BLaER1 (cell line): ENCODE measurements at regions not wholly inside any gene's neighbourhood (a gene's known extent, or its start where the extent isn't known, plus 50 kb on each side); places are given as distances from the start of the nearest gene placed in this dataset.

Source experiments
- H3K27ac ChIP-seq: shearing (Covaris generic); formaldehyde crosslinking; 2 replicates; pipeline ENCODE4 v1.8.1; 2022
- H3K27me3 ChIP-seq: shearing (Covaris generic); formaldehyde crosslinking; 2 replicates; pipeline ENCODE4 v1.8.1; 2022
- H3K36me3 ChIP-seq: shearing (Covaris generic); formaldehyde crosslinking; 2 replicates; pipeline ENCODE4 v1.8.1; 2022
- H3K4me1 ChIP-seq: shearing (Covaris generic); formaldehyde crosslinking; 2 replicates; pipeline ENCODE4 v1.8.1; 2022
- H3K4me2 ChIP-seq: shearing (Covaris generic); formaldehyde crosslinking; 2 replicates; pipeline ENCODE4 v1.8.1; 2022
- H3K4me3 ChIP-seq: shearing (Covaris generic); formaldehyde crosslinking; 2 replicates; pipeline ENCODE4 v1.8.1; 2022
- H3K9ac ChIP-seq: shearing (Covaris generic); formaldehyde crosslinking; 2 replicates; pipeline ENCODE4 v1.8.1; 2022
- H3K9me3 ChIP-seq: shearing (Covaris generic); formaldehyde crosslinking; 2 replicates; pipeline ENCODE4 v1.8.1; 2022
- H4K20me1 ChIP-seq: shearing (Covaris generic); formaldehyde crosslinking; 2 replicates; pipeline ENCODE4 v1.8.1; 2022
- Cebpa-rat ChIP-seq: shearing (Covaris generic); IDR thresholded peaks from 2 replicates; pipeline ENCODE4 v1.8.1; 2022

DNA sequence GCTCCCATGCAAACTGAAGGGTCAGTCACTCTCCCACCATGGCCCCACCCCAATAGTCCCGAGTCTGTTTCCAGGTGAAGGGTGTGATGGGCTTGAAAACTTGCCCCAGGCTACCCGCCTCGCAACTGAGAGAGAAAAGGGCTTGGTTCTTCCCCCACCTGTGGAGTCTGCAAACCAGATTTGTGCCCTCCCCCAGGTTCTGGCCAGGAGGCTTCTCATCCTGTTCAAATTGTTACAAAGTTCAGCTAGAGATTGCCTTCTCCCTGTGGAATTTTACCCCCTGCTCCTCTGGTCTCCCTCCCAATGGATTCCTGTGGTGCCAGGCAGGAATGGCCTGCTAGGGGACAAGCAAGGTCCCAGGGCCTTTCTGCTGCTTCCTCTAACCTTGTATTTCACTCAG, 93.1 kb upstream of the ACO1 start:
- no peak overlapping the region for H3K27ac ChIP-seq
- no peak for TF ChIP-seq Cebpa-rat

DNA sequence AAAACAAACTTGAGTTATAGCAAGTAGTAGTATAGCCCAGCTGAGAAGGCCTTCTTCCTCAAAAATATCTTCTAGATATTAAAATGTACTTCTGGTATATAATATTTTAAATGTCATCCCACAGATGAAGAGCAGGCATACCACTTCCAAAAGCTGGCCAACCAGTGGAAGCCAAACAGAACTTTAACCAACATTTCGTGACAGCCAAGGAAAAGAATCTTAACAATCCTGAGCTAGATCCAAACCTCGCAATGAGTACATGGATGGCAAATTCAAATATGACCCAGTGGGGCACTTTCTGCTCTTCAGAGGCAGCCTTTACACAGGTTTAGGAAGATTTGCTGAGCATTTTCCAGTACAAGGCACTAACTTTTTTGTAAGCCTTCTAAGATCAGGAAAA, 91.8 kb upstream of the ACO1 start:
- no peak overlapping the region for H3K4me2 ChIP-seq
- no peaks in the 10 kb centered on the region for H4K20me1 ChIP-seq
- peaks cover 6% of the 10 kb centered on the region; the same call in 1 of the 2 replicates for H3K4me1 ChIP-seq
- H3K36me3 ChIP-seq: no peaks in the 10 kb centered on the region
- H3K4me3 ChIP-seq: no peak overlapping the region
- no peak overlapping the region for H3K9ac ChIP-seq
- no peak for TF ChIP-seq Cebpa-rat
- H3K27me3 ChIP-seq: no peaks in the 10 kb centered on the region
- H3K9me3 ChIP-seq: no peaks in the 10 kb centered on the region
- no peak overlapping the region for H3K27ac ChIP-seq

More for the DNA sequence above, 93.1 kb upstream of the ACO1 start:
- H3K27me3 ChIP-seq: no peaks in the 10 kb centered on the region
- H3K4me1 ChIP-seq: peaks cover 6% of the 10 kb centered on the region; the same call in 1 of the 2 replicates
- H3K4me2 ChIP-seq: no peak overlapping the region
- H4K20me1 ChIP-seq: no peaks in the 10 kb centered on the region
- H3K4me3 ChIP-seq: no peak overlapping the region
- H3K36me3 ChIP-seq: no peaks in the 10 kb centered on the region
- H3K9ac ChIP-seq: no peak overlapping the region
- no peaks in the 10 kb centered on the region for H3K9me3 ChIP-seq

DNA sequence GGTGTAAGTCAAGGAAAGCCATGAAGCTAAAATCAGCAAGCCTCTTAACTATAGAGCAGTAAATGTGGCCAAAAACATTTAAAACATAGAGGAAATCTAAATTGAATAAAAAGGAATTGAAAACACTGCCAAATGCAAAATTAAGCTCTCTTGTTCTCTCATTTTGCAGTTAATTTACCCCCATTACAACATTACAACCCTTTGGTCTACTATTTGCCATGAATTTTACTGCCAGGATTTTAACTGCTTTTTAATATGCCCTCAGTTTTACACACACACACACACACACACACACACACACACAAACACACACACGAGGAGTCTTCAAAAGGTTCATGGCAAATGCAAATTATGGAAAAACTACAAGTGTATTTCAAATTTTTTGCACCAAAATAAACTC, 91.4 kb upstream of the ACO1 start:
- no peaks in the 10 kb centered on the region for H3K9me3 ChIP-seq
- no peak for TF ChIP-seq Cebpa-rat
- no peak overlapping the region for H3K9ac ChIP-seq
- H3K27me3 ChIP-seq: no peaks in the 10 kb centered on the region
- no peaks in the 10 kb centered on the region for H3K36me3 ChIP-seq
- H4K20me1 ChIP-seq: no peaks in the 10 kb centered on the region
- H3K4me2 ChIP-seq: no peak overlapping the region
- no peak overlapping the region for H3K27ac ChIP-seq
- H3K4me1 ChIP-seq: peaks cover 6% of the 10 kb centered on the region; the same call in 1 of the 2 replicates
- no peak overlapping the region for H3K4me3 ChIP-seq

DNA sequence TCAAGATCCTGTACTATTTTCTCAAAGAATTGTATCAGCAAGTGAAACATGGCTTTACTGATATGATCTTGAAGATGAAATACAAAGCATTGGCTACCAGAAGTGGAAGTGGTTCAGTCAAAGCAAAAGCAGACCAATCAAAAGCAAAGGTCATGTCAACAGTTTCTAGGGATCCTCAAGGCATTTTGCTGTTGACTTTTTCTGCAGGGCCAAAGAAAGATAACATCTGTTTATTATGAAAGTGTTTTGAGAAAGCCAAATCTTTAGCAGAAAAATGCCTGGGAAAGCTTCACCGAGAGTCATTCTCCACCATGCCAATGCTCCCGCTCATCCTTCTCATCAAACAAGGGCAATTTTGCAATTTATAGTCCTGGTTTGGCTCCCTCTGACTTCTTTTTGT, 90.3 kb upstream of the ACO1 start:
- Histone ChIP-seq H3K9ac (no peak overlapping the region), H3K36me3 (no peaks in the 10 kb centered on the region), H3K4me3 (no peak overlapping the region), H3K27ac (no peak overlapping the region), H3K4me2 (no peak overlapping the region), H3K9me3 (no peaks in the 10 kb centered on the region), H4K20me1 (no peaks in the 10 kb centered on the region), H3K4me1 (peaks cover 6% of the 10 kb centered on the region; the same call in 1 of the 2 replicates), H3K27me3 (no peaks in the 10 kb centered on the region)
- TF ChIP-seq Cebpa-rat: no peak

DNA sequence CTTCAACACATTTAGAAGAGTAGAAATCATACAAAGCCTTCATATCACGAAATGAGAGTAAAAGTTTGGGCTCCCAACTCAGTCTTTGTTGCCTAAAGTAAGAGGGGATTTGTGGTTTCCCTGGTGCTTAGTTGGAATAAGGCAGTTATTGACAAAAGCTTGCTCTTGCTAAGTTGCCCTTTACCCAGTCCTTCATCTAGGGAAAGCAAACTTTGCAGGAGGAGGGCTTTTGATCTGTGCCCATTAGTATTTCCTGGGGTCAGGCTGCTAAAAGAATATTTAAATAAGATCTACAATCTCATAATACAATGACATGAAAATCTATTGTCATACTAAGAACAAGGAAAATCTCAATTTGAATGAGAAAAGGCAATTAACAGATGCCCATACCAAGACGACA, 84.1 kb upstream of the ACO1 start:
- Histone ChIP-seq H3K4me3 (no peak overlapping the region), H3K9ac (no peak overlapping the region), H3K27me3 (no peaks in the 10 kb centered on the region), H3K9me3 (no peaks in the 10 kb centered on the region), H3K4me1 (no peaks in the 10 kb centered on the region), H3K27ac (no peak overlapping the region), H3K36me3 (no peaks in the 10 kb centered on the region), H3K4me2 (no peak overlapping the region), H4K20me1 (no peaks in the 10 kb centered on the region)
- no peak for TF ChIP-seq Cebpa-rat

DNA sequence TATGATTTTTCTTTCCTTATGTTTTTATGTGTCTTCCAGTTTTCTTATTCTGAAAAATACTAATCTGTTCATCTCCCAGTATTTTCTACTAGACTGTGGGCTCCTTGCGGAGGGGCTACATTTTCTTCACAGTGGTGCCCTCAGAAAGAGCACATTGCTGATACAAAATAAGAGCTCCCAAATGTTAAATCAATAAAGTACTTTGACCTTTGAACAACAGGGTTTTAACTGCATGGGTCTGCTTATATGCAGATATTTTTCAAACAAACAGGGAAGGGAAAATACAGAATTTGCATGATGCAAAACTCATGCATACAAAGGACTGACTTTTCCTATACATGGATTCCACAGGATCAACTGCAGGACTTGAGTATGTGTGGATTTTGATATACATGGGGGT, 79.9 kb upstream of the ACO1 start:
- no peak overlapping the region for H3K4me3 ChIP-seq
- no peak overlapping the region for H3K9ac ChIP-seq
- no peaks in the 10 kb centered on the region for H3K36me3 ChIP-seq
- H4K20me1 ChIP-seq: no peaks in the 10 kb centered on the region
- no peaks in the 10 kb centered on the region for H3K27me3 ChIP-seq
- TF ChIP-seq Cebpa-rat: no peak
- no peaks in the 10 kb centered on the region for H3K9me3 ChIP-seq
- no peak overlapping the region for H3K4me2 ChIP-seq
- no peaks in the 10 kb centered on the region for H3K4me1 ChIP-seq
- no peak overlapping the region for H3K27ac ChIP-seq

DNA sequence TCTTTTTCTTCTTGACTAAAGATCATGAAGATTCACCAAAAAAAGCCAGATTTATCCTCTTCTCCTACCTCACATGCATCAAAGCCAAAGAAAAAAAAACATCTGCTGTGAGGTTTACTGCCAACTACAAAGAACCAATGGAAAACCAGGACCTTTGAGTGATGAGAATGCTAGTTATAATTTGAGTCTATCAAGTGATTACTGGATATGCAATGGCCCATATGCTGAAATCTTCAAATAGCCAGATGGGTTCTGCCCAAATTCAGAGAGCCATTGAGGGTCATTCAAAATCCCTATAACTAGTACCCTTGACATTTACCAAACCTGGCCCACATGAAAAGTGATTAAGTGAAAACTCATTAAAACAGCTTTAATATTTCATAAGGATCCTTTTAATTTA, 78.4 kb upstream of the ACO1 start:
- Histone ChIP-seq H3K27me3 (no peaks in the 10 kb centered on the region), H3K27ac (no peak overlapping the region), H3K9ac (no peak overlapping the region), H3K9me3 (no peaks in the 10 kb centered on the region), H4K20me1 (no peaks in the 10 kb centered on the region), H3K36me3 (no peaks in the 10 kb centered on the region), H3K4me1 (no peaks in the 10 kb centered on the region), H3K4me2 (no peak overlapping the region), H3K4me3 (no peak overlapping the region)
- no peak for TF ChIP-seq Cebpa-rat

DNA sequence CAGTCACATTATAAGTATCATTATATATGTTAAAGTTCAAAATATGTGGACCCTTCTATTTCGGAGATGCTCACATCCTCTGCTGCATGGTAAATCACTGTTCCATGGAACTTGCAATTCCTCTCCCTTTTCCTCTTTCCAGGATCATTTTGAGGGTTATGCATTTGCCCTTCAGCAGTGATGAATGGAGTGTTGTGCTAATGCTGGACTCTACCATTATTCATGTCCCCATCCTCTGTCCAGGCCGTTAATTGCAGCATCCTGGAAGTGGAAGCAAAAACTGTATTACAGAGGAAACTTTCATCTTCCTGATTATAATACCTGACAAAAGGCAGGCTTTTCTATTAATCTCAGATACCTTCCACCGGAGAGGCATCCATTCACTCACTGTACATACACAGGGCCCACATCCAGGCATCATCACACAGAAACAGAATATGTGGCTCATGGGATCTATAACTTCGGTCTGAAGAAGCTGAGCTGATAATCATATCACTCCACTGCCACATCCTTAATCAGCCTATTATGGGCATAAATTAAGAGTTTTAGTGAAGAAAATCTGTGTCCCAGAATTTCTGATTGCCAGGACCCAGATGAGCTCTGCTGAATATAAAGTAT, 65.0 kb upstream of the ACO1 start:
- Histone ChIP-seq H3K27ac (no peak overlapping the region), H3K4me2 (no peak overlapping the region), H3K9me3 (no peaks in the 10 kb centered on the region), H3K9ac (no peak overlapping the region), H3K27me3 (no peaks in the 10 kb centered on the region), H4K20me1 (no peaks in the 10 kb centered on the region), H3K4me1 (peaks cover 7% of the 10 kb centered on the region; the same call in 1 of the 2 replicates), H3K4me3 (no peak overlapping the region), H3K36me3 (no peaks in the 10 kb centered on the region)
- TF ChIP-seq Cebpa-rat: no peak

DNA sequence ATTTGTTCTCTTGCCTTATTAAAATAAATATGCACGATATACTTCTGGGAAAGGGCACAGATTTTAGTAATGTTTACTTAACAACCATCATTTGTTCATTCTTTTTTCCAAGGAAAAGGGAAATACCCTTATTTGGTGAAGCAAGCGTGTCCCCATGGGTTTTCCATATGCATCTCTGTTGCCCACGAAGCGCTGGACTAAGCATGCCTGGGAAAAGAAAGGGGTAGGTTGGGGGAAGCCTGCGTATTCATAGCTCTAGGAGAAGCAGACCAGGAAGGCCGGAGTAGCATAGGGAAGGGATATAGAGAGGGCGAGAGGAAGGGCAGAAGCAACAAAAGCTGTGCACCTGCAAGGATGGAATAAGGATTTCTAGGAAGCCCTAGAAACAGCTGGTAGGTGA, 61.8 kb upstream of the ACO1 start:
- H3K27me3 ChIP-seq: no peaks in the 10 kb centered on the region
- no peak overlapping the region for H3K4me2 ChIP-seq
- peaks cover 10% of the 10 kb centered on the region; the same call in 1 of the 2 replicates for H3K4me1 ChIP-seq
- no peak overlapping the region for H3K27ac ChIP-seq
- H3K36me3 ChIP-seq: no peaks in the 10 kb centered on the region
- no peak overlapping the region for H3K4me3 ChIP-seq
- H3K9ac ChIP-seq: no peak overlapping the region
- H3K9me3 ChIP-seq: no peaks in the 10 kb centered on the region
- H4K20me1 ChIP-seq: no peaks in the 10 kb centered on the region
- no peak for TF ChIP-seq Cebpa-rat

DNA sequence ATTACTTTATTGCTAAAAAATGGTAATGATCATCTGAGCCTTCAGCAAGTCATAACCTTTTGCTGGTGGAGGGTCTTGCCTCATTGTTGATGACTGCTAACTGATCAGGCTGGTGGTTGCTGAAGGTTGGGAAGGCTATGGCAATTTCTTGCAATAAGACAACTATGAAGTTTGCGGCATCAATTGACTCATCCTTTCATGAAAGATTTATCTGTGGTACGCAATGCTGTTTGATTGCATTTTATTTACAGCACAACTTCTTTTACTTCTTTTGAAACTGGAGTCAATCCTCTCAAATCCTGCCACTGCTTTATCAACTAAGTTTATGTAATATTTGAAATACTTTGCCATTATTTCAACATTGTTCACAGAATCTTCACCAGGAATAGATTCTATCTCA, 58.3 kb upstream of the ACO1 start:
- no peak for TF ChIP-seq Cebpa-rat

DNA sequence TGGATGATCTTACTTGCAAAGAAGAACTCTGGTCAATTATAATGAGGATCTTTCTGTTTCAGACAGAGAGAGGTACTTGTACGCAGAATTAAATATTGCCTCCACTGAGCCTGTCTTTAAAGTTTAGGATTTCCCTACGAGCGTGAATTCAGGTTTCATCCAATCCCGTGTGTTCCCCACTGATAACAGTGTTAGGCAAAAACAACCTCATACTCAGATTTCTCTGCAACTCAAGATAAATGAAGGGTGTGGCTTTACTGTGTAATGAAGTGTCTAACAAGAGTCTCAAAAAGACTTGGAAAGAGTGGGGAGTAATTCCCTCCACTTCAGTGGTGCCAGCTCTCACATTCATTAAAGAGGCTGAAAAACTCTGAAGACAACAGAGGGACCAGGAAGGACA, 53.2 kb upstream of the ACO1 start:
- Histone ChIP-seq H3K27ac (no peak overlapping the region), H3K27me3 (no peaks in the 10 kb centered on the region), H3K9ac (no peak overlapping the region), H3K9me3 (no peaks in the 10 kb centered on the region), H3K36me3 (no peaks in the 10 kb centered on the region), H3K4me2 (no peak overlapping the region), H3K4me3 (no peak overlapping the region), H3K4me1 (no peaks in the 10 kb centered on the region), H4K20me1 (no peaks in the 10 kb centered on the region)
- no peak for TF ChIP-seq Cebpa-rat

More for the DNA sequence above, 58.3 kb upstream of the ACO1 start:
- Histone ChIP-seq H3K27ac (no peak overlapping the region), H3K9me3 (no peaks in the 10 kb centered on the region), H3K4me2 (no peak overlapping the region), H3K36me3 (no peaks in the 10 kb centered on the region), H3K4me1 (peaks cover 10% of the 10 kb centered on the region; the same call in 1 of the 2 replicates), H3K9ac (no peak overlapping the region), H3K4me3 (no peak overlapping the region), H4K20me1 (no peaks in the 10 kb centered on the region), H3K27me3 (no peaks in the 10 kb centered on the region)
